NCI-H526 (cell line): ENCODE measurements at regions not wholly inside any gene's neighbourhood (a gene's known extent, or its start where the extent isn't known, plus 50 kb on each side); places are given as distances from the start of the nearest gene placed in this dataset.
"Not testable (repeated sequence)": the region's sequence is repeated elsewhere in the genome, so short reads cannot be mapped to it uniquely, and the experiment has no call there.

Experiments
- DNase-seq, 2 experiments: peaks; one replicate each; lab custom pipeline; 2025; lab: John Stamatoyannopoulos, UW

GRCh38 chr14:26655128-26655527 is 57.3 kb upstream of the NOVA1 start:
- DNase-seq, result no peak

- no peak for DNase-seq
These were observed 65.7 kb upstream of the NOVA1 start for GRCh38 chr14:26663506-26663905.

- not testable (repeated sequence) for DNase-seq
These were observed 81.0 kb upstream of the NOVA1 start for GRCh38 chr14:26678732-26679420.

GRCh38 chr14:26685401-26685800 is 87.6 kb upstream of the NOVA1 start:
- DNase-seq, result no peak

GRCh38 chr14:26687301-26687837 is 89.5 kb upstream of the NOVA1 start:
- DNase-seq, result no peak

GRCh38 chr14:26694521-26694920 is 96.7 kb upstream of the NOVA1 start:
- no peak for DNase-seq

- DNase-seq, result no peak
These were observed 104.9 kb upstream of the NOVA1 start for GRCh38 chr14:26702721-26703230.

- DNase-seq, result no peak
These were observed 106.0 kb upstream of the NOVA1 start for GRCh38 chr14:26703686-26704366.

GRCh38 chr14:26707234-26707633 is 109.4 kb upstream of the NOVA1 start:
- no peak for DNase-seq

- DNase-seq, result no peak
These were observed 111.2 kb upstream of the NOVA1 start for GRCh38 chr14:26709019-26709418.

- DNase-seq, result no peak
These were observed 121.7 kb upstream of the NOVA1 start for GRCh38 chr14:26719514-26719913.

GRCh38 chr14:26722258-26722657 is 124.4 kb upstream of the NOVA1 start:
- no peak for DNase-seq

GRCh38 chr14:26729851-26730250 is 132.0 kb upstream of the NOVA1 start:
- DNase-seq, result no peak

GRCh38 chr14:26730929-26731618 is 133.2 kb upstream of the NOVA1 start:
- DNase-seq, result peak; percentile 12 to 47

- no peak for DNase-seq
These were observed 138.0 kb upstream of the NOVA1 start for GRCh38 chr14:26735811-26736210.

GRCh38 chr14:26738571-26738970 is 140.7 kb upstream of the NOVA1 start:
- DNase-seq, result no peak

GRCh38 chr14:26741711-26742212 is 143.9 kb upstream of the NOVA1 start:
- DNase-seq, result no peak

- DNase-seq, result no peak
These were observed 145.5 kb upstream of the NOVA1 start for GRCh38 chr14:26743284-26743683.

GRCh38 chr14:26744903-26745302 is 147.1 kb upstream of the NOVA1 start:
- peak in 1 of 2 experiments; percentile 27 for DNase-seq

- DNase-seq, result no peak
These were observed 163.7 kb upstream of the NOVA1 start for GRCh38 chr14:26761532-26761931.

GRCh38 chr14:26765301-26765700 is 167.5 kb upstream of the NOVA1 start:
- DNase-seq, result no peak

GRCh38 chr14:26765768-26766520 is 168.1 kb upstream of the NOVA1 start:
- no peak for DNase-seq
